ENCODE measurements at regions not wholly inside any gene's neighbourhood (a gene's known extent, or its start where the extent isn't known, plus 50 kb on each side); places are given as distances from the start of the nearest gene placed in this dataset.
"Not testable (repeated sequence)": the region's sequence is repeated elsewhere in the genome, so short reads cannot be mapped to it uniquely, and the experiment has no call there.

GRCh38 chr10:36428507-36428906, 696.9 kb upstream of the ANKRD30A start:
- no peak for DNase-seq
- no peak overlapping the region for H3K4me3 Mint-ChIP-seq
- H3K9me3 Mint-ChIP-seq, result peaks cover 12% of the 10 kb centered on the region
- no peaks in the 10 kb centered on the region for H3K4me1 Mint-ChIP-seq
- no peak overlapping the region for H3K27ac Mint-ChIP-seq
- POLR2A ChIA-PET, result no interaction called here
- no peaks in the 10 kb centered on the region for H3K36me3 Mint-ChIP-seq (ENCODE audit: low read depth)
- H3K27me3 Mint-ChIP-seq, result no peaks in the 10 kb centered on the region
- CTCF ChIA-PET, result no interaction called here

- Mint-ChIP-seq H3K4me3 (no peak overlapping the region), H3K36me3 (ENCODE audit: low read depth) (no peaks in the 10 kb centered on the region), H3K27me3 (no peaks in the 10 kb centered on the region), H3K9me3 (peaks cover 19% of the 10 kb centered on the region), H3K27ac (no peak overlapping the region), H3K4me1 (no peaks in the 10 kb centered on the region)
- DNase-seq, result no peak
- CTCF ChIA-PET, result no interaction called here
- POLR2A ChIA-PET, result no interaction called here
These were observed 700.1 kb upstream of the ANKRD30A start for GRCh38 chr10:36425131-36425797.

DNA sequence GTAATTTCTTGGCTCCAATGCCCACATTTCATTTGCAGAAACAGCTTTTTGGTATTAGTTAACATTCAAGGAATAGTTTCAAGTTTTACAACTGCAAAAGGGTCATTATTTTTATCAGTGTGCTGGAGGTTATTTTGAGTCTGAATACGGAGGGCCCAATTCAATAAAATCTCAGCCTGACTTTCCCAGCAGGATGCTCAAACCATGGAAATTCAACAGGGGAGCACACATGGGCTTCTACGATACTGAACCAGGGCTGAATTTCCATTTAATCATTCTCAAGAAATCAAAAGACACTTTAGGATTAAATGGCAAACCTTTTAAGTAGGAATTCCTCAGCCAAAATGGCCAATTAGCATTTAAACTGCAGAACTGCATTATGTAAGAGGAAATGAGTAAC, 700.9 kb upstream of the ANKRD30A start:
- ChIA-PET CTCF (no interaction called here), POLR2A (no interaction called here)
- Mint-ChIP-seq H3K4me3 (no peak overlapping the region), H3K27me3 (no peaks in the 10 kb centered on the region), H3K9me3 (peaks cover 13% of the 10 kb centered on the region), H3K4me1 (no peaks in the 10 kb centered on the region), H3K36me3 (ENCODE audit: low read depth) (no peaks in the 10 kb centered on the region), H3K27ac (no peak overlapping the region)
- no peak for DNase-seq

DNA sequence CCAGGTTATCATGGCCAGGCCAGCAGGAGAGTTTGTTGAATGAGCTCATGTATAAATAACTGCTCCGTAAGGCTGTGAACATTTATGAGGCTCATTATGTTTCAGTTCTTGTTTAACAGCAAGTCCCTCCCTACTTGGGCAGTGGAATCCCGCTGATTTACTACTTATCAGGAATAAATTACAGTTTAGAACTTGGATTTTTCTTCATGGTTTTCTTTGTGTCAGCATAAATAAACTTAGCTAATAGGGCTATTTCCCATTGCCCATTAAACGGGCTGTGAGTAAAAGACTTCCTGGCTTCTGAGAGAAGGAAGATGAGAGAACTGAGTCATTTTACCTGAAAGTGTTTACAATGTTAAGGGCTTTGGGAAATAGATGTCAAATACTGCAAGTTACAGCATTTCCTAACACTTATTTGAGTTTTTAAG, 701.6 kb upstream of the ANKRD30A start:
- H3K4me3 Mint-ChIP-seq, result no peak overlapping the region
- POLR2A ChIA-PET, result no interaction called here

DNA sequence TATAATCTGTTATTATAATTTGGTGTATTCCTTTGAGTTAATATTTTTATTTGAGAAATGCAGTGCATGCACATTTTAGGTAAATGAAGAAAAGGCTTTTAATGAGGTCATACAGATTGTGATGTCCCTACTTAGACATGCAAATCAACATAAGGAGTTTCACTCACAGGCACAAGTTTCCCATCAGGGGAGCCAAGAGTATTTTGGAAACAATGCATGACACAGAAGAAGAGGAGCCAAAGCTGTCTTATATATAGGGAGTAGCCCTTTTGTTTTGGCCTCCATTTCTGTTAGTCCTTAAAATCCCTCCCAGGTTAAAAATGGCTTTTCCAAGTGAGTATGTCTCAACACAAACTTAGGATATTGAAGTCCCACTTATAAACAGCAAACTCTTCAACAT, 703.4 kb upstream of the ANKRD30A start:
- H3K9me3 Mint-ChIP-seq, result peaks cover 21% of the 10 kb centered on the region
- POLR2A ChIA-PET, result no interaction called here

More for the DNA sequence above, 701.6 kb upstream of the ANKRD30A start:
- H3K27ac Mint-ChIP-seq, result no peak overlapping the region
- CTCF ChIA-PET, result no interaction called here
- no peaks in the 10 kb centered on the region for H3K36me3 Mint-ChIP-seq (ENCODE audit: low read depth)
- DNase-seq, result no peak
- peaks cover 13% of the 10 kb centered on the region for H3K9me3 Mint-ChIP-seq
- H3K27me3 Mint-ChIP-seq, result no peaks in the 10 kb centered on the region
- H3K4me1 Mint-ChIP-seq, result no peaks in the 10 kb centered on the region

GRCh38 chr10:36416513-36416912, 708.9 kb upstream of the ANKRD30A start:
- no peak for DNase-seq
- H3K36me3 Mint-ChIP-seq (ENCODE audit: low read depth), result no peaks in the 10 kb centered on the region
- H3K27ac Mint-ChIP-seq, result no peak overlapping the region
- CTCF ChIA-PET, result interaction anchor here (0.6 kb wide), 1 partner anchor 458 kb away, joined by 3 read pairs; no protein-coding TSS in a partner anchor
- H3K4me3 Mint-ChIP-seq, result no peak overlapping the region
- H3K9me3 Mint-ChIP-seq, result peaks cover 26% of the 10 kb centered on the region
- H3K27me3 Mint-ChIP-seq, result no peaks in the 10 kb centered on the region
- H3K4me1 Mint-ChIP-seq, result no peaks in the 10 kb centered on the region
- POLR2A ChIA-PET, result no interaction called here

More for the DNA sequence above, 703.4 kb upstream of the ANKRD30A start:
- Mint-ChIP-seq H3K27me3 (no peaks in the 10 kb centered on the region), H3K36me3 (ENCODE audit: low read depth) (no peaks in the 10 kb centered on the region), H3K27ac (no peak overlapping the region), H3K4me3 (no peak overlapping the region), H3K4me1 (no peaks in the 10 kb centered on the region)
- CTCF ChIA-PET, result no interaction called here
- no peak for DNase-seq

- Mint-ChIP-seq H3K4me3 (no peak overlapping the region), H3K27me3 (no peaks in the 10 kb centered on the region), H3K27ac (no peak overlapping the region), H3K36me3 (ENCODE audit: low read depth) (no peaks in the 10 kb centered on the region), H3K9me3 (peaks cover 27% of the 10 kb centered on the region), H3K4me1 (no peaks in the 10 kb centered on the region)
- POLR2A ChIA-PET, result no interaction called here
- CTCF ChIA-PET, result no interaction called here
- no peak for DNase-seq
These were observed 712.5 kb upstream of the ANKRD30A start for GRCh38 chr10:36412942-36413341.

DNA sequence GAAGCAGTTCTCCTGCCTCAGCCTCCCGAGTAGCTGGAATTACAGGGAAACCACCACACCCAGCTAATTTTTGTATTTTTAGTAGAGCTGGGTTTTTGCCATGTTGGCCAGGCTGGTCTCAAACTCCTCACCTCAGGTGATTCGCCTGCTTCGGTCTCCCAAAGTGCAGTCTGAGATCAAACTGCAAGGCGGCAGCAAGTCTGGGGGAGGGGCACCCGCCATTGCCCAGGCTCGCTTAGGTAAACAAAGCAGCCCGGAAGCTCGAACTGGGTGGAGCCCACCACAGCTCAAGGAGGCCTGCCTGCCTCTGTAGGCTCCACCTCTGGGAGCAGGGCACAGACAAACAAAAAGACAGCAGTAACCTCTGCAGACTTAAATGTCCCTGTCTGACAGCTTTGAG, 725.2 kb upstream of the ANKRD30A start:
- H3K4me3 Mint-ChIP-seq; CTCF ChIA-PET; H3K9me3 Mint-ChIP-seq; H3K27ac Mint-ChIP-seq; DNase-seq; H3K4me1 Mint-ChIP-seq; H3K36me3 Mint-ChIP-seq (ENCODE audit: low read depth); H3K27me3 Mint-ChIP-seq; POLR2A ChIA-PET: not testable (repeated sequence)

DNA sequence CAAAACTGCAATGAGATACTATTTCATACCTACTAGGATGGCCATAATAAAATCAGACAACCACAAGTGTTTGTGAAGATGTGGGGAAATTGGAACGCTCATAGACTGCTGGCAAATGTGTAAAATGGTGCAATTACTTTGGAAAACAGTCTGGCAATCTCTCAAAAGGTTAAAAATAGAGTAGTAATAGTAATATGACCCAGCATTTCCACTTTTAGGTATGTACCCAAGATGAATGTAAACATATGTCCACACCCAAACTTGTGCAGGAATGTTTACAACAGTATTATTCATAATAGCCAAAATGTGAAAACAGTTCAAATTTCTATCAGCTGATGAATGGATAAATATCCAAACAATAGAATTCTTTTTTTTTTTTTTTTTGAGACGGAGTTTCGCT, 731.6 kb upstream of the ANKRD30A start:
- Mint-ChIP-seq H3K27me3 (no peaks in the 10 kb centered on the region), H3K4me3 (no peak overlapping the region), H3K36me3 (ENCODE audit: low read depth) (no peaks in the 10 kb centered on the region), H3K9me3 (peaks cover 22% of the 10 kb centered on the region), H3K4me1 (no peaks in the 10 kb centered on the region), H3K27ac (no peak overlapping the region)
- POLR2A ChIA-PET, result no interaction called here
- DNase-seq, result no peak
- CTCF ChIA-PET, result interaction anchor here (0.6 kb wide), 1 partner anchor 41 kb away, joined by 3 read pairs; no protein-coding TSS in a partner anchor

GRCh38 chr10:36391405-36391804, 734.0 kb upstream of the ANKRD30A start:
- Mint-ChIP-seq H3K4me3 (no peak overlapping the region), H3K27me3 (no peaks in the 10 kb centered on the region), H3K9me3 (peaks cover 15% of the 10 kb centered on the region), H3K4me1 (no peaks in the 10 kb centered on the region), H3K27ac (no peak overlapping the region), H3K36me3 (ENCODE audit: low read depth) (no peaks in the 10 kb centered on the region)
- DNase-seq, result no peak
- ChIA-PET POLR2A (no interaction called here), CTCF (no interaction called here)

DNA sequence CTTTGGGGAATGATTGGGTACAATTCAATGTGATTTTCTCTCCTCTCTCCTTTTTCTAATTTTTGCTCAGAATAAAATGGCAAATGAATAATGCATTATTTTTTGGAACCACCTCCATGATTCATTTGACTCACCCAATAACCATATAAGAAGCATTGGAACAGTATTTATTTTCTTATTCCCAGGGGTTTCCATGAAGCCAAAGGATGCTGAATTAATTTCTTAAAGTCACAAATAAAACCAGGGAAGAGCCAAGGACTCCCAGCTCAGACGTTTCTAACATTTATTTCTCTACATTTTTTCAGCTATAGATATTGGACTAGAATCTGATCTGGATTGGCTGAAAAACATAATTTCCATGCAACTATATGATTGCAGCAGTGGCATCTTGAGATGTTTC, 735.2 kb upstream of the ANKRD30A start:
- Mint-ChIP-seq H3K4me1 (no peaks in the 10 kb centered on the region), H3K36me3 (ENCODE audit: low read depth) (no peaks in the 10 kb centered on the region), H3K27me3 (no peaks in the 10 kb centered on the region), H3K27ac (no peak overlapping the region), H3K4me3 (no peak overlapping the region), H3K9me3 (peaks cover 15% of the 10 kb centered on the region)
- POLR2A ChIA-PET, result no interaction called here
- CTCF ChIA-PET, result no interaction called here
- no peak for DNase-seq

DNA sequence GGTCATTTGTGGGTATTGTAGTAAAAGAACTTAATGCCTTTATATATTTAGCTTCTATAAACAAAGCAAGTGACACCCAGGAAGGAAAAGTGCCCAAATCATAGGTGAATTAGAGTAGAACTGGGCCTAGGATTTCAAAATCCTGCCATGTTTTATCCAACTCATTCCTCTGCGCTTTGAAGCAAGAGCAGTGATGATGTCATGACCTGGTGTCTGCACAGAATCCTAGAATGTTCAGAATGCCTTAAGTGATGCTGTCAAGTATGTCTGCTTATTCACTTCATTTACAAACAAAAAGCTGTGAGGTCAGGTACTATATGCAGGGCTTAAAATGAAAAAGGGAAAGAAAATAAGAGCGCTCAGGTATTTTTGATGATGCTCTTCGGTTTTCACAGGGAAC, 737.2 kb upstream of the ANKRD30A start:
- ChIA-PET POLR2A (no interaction called here), CTCF (no interaction called here)
- H3K27ac Mint-ChIP-seq, result no peak overlapping the region
- no peaks in the 10 kb centered on the region for H3K4me1 Mint-ChIP-seq
- peaks cover 11% of the 10 kb centered on the region for H3K9me3 Mint-ChIP-seq
- H3K36me3 Mint-ChIP-seq (ENCODE audit: low read depth), result no peaks in the 10 kb centered on the region
- no peaks in the 10 kb centered on the region for H3K27me3 Mint-ChIP-seq
- no peak overlapping the region for H3K4me3 Mint-ChIP-seq
- no peak for DNase-seq

DNA sequence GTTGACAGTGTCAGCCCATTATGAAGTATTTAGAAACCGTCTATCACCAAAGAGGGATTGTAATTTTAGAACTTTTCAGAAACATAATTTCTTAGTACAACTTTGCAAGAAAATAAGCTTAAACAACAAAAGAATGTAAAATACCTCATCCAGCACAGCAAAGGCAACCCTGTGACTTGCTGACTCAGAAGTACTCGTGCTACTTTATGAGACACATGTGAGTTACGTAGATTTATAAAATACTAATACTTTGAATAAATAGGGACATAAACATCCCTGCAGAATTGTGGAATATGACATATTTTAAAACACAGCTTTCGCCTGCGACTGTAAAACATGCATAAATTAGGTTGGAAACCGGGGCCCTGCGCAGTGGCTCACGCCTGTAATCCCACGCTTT, 739.7 kb upstream of the ANKRD30A start:
- Mint-ChIP-seq H3K9me3 (peaks cover 16% of the 10 kb centered on the region), H3K27me3 (no peaks in the 10 kb centered on the region), H3K27ac (no peak overlapping the region), H3K4me3 (no peak overlapping the region), H3K36me3 (ENCODE audit: low read depth) (no peaks in the 10 kb centered on the region), H3K4me1 (no peaks in the 10 kb centered on the region)
- DNase-seq, result no peak
- POLR2A ChIA-PET, result interaction anchor here (0.6 kb wide), 1 partner anchor 10 kb away, joined by 3 read pairs; no protein-coding TSS in a partner anchor
- CTCF ChIA-PET, result no interaction called here

- Mint-ChIP-seq H3K27me3 (no peaks in the 10 kb centered on the region), H3K4me1 (no peaks in the 10 kb centered on the region), H3K4me3 (no peak overlapping the region), H3K27ac (no peak overlapping the region), H3K36me3 (ENCODE audit: low read depth) (no peaks in the 10 kb centered on the region), H3K9me3 (peaks cover 17% of the 10 kb centered on the region)
- DNase-seq, result no peak
- POLR2A ChIA-PET, result no interaction called here
- CTCF ChIA-PET, result interaction anchor here (1.0 kb wide), 1 partner anchor 1088 kb away, joined by 3 read pairs; no protein-coding TSS in a partner anchor
These were observed 741.3 kb upstream of the FZD8 start for GRCh38 chr10:36383349-36383748.

All from activated CD4-positive, alpha-beta T cell treated with anti-CD3 and anti-CD28 coated beads, Interleukin-2, amount 10 ng/mL, durations not matched to agents 7 days and 5 days (primary cell).